ENCODE measurements at regions not wholly inside any gene's neighbourhood (a gene's known extent, or its start where the extent isn't known, plus 50 kb on each side); places are given as distances from the start of the nearest gene placed in this dataset.
"Not testable (repeated sequence)": the region's sequence is repeated elsewhere in the genome, so short reads cannot be mapped to it uniquely, and the experiment has no call there.

DNA sequence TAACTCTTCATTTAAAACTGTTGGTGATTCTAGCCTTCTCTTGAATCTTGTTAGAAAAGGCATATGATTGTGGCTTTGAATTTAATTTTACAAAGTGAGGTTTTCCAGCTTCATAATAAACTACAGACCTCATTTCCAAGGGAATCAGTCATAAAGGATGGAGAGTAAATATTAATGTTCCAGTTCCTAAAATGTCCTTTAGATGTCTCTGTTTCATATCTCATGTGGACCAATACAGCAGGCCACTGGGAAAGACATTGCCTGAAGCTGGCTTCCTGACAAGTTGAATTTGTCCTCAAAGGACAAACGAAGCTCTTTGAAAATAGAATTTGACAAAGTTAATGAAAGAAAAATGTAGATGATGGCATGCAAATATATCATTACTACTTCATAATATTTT lies 125.4 kb downstream of the ZNF330 start:
- peak; percentile 17 for DNase-seq (ENCODE audit: low spot score)

DNA sequence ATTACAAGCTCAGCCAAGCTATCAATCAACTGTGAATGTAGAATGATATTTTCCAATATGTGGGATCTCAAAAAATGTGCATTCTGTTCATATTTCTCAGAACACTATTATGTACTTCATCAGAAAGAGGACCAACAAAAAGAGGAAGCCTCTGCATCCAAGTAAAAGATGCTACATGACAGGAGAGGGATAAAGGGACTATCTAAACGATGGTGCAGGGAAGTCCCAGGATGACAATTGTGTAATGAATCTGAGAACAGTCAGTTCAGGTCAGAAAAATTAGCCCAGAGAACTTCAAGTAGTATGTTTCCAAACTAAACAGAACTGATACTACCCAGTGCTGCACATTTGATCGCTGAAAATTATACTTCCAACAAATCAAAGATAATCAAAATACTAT lies 127.0 kb downstream of the ZNF330 start:
- no peak for DNase-seq (ENCODE audit: low spot score)

DNA sequence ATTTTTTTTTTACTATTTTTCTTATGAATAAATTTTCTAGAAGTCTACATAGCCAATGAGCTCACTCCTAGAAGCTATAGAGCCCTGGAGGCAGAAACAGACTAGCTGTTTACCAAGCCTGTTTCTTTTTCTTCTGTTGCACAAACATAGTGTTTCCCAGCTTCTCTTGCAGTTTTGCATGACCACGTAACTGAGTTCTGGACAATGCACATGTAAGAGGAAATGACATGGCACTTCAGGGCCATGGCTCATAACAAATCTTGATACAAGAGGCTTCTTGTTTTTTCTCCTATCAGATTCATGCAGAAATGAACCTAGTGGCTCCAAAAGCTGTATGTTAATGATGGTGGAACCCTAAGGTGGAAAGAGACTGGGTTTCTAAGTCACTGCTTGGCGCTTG lies 127.4 kb downstream of the ZNF330 start:
- DNase-seq (ENCODE audit: low spot score): no peak

DNA sequence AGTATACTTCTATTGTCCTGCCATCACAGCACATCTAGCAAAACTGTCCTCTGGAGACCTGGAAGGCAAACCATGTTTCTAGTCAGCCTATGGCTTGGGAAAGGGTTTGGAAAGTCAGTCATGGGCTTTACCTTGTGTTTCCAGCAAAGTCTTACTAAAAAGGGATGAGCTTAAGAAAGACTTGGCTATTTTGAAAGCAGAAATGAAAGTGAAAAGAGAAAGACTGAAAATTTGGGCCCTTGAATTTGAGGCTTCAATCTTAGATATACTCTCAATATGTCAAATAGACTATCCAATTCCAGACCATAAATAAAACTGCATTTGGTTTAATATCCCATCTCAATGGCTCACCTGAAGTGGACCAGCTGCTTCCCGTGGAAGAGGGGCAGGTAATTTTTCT lies 127.9 kb downstream of the ZNF330 start:
- DNase-seq (ENCODE audit: low spot score): no peak

DNA sequence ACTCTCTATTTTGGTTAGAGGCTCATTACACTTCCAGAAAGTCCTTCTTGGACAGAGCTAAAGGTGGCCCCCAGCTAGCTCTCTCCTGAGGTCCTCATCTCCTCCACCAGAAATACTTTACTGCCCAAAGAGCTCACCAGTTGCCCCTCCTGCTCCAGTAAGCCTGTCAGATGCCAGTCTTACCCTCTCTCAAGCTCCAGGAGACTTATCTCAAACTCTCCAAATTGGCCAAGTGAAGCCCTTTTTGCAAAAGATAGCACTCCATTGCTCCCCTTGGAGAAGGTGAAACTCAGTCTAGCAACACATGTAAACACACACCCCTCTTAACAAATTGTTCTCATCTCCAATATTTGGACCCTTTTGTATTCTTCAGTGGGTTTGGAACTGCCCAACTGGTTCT lies 128.5 kb downstream of the ZNF330 start:
- DNase-seq (ENCODE audit: low spot score): no peak

DNA sequence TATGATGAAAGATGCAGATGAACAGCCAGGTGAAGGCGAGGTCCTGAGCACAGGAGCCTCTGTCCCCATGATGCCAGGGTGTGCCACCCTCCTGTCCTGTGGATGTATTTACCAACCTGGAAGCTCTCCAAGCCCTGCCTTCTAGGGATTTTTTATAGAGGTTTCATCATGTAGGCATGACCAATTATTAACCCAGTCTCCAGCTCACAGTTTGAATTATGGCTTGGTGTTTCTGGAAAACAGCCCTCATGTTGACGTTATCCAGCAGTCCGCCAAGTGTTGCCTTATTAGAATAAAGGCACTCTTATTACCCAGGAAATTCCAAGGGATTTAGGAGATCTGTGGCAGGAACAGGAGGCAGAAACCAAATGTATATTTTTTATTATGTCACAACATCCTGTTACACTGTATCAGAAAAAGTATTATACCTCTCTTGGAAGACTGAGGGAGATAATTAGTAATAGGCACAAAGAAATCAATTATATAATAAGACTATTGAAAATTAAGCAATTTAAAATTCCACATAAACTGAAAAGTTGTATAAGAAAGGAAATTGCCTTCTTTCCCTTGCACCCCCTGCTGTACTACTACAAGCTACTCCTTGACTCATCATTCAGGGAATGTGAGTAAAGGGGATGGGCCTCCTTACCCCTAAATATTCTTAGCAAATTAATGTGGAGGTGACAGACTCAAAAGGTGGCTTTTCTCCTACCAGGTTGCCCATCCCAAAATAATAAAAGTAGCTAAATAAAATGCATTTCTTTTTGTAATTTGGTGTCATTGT lies 129.6 kb downstream of the ZNF330 start:
- no peak for DNase-seq (ENCODE audit: low spot score)

DNA sequence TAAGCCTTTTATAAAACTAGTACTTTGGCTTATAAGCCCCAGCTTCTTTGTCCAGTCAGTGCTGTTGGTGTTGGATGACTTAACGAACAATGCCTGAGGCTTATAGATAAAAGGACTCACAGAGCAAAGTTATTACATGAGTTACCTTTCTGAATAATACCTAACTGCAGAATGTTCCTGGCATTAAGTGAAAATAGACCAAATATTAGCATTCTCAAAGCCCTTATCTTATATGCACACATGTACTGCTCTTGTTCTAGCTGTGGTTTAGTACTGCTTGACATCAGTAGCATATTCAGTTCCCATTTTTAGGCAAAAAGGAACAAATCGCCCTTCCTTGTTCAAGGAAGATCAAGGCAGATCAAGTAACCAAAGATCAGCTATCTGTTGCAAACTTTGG lies 131.6 kb downstream of the ZNF330 start:
- DNase-seq (ENCODE audit: low spot score): no peak

DNA sequence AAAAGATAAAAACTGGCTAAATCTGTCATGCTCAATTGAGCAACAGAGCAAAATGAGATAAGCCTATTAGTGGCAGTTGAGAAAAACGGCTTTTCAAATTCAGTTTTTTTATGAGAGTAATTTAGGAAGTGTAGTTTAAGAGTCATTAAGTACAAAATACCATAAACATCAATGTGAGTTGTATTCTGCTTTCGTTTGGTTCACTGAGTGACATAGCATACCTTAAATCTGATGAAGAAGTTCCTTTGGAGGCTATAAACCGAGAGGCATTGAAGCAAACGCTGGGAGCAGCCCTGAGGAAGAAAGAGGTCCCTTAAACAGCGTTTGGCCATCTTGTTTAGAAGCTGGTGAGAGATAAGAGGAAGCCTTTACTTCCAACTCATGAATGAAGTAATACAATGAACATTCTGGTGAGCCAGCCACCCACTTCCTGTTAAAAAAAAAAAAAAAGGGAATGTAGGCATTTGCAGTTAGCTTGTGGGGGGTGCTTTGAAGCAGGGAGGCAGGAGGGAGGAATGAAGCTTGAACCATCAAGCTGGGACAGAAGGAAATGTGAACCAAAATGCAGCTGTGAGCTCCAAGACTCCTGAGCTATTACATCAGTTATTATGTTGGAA lies 132.3 kb downstream of the ZNF330 start:
- DNase-seq (ENCODE audit: low spot score): no peak

DNA sequence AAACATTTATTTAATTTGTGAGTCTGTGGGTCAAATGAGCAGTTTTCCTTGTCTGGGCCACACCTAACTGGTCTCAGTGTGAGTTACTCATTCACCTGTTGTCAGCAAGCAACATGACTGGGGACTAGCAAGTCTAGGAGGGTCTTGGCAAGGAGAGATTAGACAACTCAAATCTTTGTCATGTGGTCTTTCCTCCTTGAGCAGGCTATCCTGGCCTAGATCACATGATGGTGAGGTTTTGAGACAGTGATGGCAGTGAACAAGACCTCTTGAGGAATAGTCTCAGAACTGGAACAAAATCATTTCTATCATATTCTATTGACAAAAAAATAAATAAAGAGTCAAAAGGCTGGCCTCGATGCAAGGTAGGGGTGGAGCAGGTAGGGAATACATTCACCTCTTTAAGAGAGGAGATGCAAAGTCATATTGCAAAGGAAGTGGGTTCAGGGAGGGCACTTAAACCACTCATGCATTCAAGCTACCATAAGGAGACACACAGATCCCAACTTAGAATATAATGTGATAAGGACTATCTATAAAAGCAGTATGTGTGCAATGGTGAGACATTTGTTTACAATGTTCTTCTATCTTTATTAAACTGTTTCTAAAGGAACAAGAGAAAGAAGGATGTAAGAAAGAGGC lies 135.7 kb downstream of the ZNF330 start:
- DNase-seq (ENCODE audit: low spot score): no peak

DNA sequence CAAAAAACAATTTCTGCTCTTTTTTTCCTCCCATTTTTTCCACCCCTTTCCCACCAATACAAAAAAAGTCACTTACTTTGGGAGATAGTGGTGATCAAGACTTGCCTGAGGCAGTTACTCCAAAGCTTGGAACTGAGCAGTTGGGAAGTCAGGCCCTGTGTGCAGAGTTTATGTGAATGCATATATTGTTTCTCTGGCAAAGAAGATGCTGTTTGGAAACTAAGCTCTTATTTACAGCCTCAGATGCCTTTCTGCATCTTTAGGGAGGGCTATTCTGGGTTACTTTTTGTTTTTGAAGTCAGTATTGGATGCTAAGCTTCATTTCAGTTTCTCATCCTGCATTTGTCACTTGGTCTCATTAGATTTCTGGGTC lies 136.3 kb downstream of the ZNF330 start:
- no peak for DNase-seq (ENCODE audit: low spot score)

DNA sequence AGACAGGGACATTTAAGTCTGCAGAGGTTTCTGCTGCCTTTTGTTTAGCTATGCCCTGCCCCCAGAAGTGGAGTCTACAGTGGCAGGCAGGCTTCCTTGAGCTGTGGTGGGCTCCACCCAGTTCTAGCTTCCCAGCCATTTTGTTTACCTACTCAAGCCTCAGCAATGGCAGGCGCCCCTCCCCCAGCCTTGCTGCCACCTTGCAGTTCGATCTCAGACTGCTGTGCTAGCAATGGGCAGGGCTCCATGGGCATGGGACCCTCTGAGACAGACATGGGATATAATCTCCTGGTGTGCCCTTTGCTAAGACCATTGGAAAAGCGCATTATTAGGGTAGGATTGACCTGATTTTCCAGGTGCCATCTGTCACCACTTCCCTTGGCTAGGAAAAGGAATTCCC lies 147.5 kb downstream of the ZNF330 start:
- DNase-seq (ENCODE audit: low spot score): not testable (repeated sequence)

DNA sequence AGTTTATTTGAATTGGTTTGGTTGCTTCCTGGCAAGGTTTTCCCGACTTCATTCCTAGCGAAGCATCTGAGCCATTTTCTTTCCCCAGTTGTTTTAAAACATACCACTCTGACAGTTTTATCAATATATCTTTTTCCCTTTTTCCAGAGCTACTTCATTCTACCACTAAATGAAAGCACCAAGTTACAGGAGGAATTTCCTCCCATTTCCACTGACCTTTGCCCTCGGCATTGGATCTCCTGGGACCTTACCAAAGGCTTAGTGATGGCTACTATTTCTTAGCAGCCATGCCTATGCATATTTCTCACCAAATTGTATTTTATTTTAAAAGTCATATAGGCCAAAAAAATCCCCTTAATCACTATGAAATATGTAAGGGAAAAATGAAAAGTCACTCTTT lies 150.5 kb downstream of the ZNF330 start:
- DNase-seq (ENCODE audit: low spot score): no peak

DNA sequence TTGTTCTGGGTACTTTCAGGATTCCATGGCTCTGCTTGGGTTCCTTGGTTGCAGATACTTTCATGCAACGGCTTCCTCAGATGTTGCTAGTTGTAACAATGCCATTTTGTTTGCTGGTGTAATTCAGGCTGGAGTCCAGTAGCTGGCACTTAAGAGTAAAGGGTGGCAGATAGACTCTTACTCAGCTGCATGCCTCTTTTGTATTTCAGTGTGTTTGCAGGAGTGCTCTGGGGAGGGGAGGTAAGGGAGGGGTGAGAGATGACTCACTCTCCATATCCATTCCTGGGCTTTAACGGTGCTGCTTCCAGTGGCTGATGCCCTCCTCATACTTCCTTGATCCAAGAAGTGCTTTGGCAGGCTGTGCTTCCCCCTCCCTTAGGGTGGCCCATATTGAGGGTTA lies 155.2 kb downstream of the ZNF330 start:
- DNase-seq (ENCODE audit: low spot score): peak; percentile 25

DNA sequence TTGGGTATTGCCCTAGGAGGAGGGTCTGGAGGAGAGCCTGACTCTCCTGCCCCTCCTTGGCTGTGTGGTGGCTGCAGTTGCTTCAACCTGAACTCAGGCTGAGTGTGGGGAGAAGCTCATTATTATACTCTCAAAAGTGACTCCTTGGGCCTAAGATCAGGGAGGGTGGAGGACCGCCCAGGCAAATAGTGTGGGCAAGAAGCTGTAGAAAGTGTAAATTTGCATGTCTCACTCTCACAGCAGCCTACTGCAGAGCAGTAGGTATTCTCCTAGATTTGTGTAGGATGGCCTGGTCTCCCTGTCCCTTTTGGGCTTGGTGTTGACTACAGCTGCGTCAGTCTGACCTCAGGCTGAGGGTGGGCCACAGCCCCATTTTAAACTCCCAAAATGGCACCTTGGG lies 156.1 kb downstream of the ZNF330 start:
- DNase-seq (ENCODE audit: low spot score): no peak

DNA sequence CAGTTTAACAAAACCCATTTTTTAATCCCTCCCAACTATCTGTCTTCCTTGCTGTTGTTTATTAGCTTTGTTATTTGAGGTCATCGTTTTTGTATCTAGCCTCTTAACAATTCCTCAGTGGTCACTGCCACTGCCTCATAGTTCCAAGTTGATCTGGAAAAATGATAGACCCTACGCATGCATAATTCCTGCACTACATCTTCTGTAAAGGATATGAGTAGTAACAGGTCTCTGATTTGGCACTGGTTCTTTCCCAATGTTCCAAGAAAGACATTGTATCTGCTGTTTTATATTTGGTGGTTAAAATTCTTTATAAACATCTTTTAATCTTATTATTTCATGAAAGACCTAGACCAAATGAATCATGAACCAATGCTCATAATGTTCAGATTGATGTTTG lies 166.6 kb downstream of the ZNF330 start:
- no peak for DNase-seq (ENCODE audit: low spot score)

DNA sequence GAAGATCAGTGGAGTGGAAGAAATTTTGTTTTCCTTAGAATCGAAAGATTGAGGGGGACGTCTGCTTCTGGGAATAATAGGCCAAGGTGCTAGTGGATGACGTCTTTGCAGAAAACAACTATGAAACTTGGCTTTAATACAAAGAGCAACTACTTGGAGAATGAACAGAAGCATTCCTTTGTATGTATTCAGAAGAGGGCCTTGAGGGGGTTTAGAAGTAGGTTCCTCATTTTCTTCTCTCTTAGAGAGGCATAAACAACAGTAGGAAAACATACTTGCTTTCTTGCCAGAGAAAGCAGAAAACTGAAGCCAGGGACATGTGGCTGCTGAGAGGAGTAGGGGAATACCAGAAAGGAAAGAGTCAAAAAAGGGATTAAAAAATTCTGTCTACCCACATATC lies 167.8 kb downstream of the ZNF330 start:
- DNase-seq (ENCODE audit: low spot score): no peak

DNA sequence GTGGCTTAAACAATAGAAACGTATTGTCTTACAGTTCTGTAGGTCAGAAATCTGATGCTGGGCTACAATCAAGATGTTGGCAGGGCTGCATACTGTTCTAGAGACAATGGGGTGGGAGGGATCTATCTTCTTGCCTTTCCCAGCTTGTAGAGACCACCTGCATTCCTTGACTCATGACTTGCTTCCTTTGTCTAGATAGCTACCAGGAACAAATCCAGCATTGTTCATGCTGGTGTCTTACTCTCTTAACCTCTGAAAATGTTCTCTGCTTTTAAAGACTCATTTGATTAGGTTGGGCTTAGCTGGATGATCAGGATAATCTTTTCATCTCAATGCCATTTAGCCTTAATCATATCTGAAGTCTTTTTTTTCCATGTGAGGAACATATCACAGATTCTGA lies 169.0 kb downstream of the ZNF330 start:
- no peak for DNase-seq (ENCODE audit: low spot score)

DNA sequence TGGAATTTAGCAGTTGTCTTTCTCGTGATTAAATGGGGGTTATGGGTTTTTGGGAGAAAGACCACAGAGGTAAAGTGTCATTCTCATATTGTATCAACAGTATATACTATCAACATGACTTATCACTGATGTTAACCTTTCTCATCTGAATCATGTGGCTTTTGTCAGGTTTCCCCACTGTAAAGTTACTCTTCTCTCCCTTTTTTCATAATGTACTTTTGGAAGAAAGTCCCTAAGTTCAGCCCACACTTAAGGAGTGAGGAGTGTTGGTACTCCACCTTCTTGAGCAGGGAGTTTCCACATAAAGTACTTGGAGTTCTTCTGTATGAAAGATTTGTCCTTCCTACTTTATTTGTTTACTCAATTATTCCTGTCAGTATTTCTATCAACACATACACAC lies 169.9 kb downstream of the ZNF330 start:
- DNase-seq (ENCODE audit: low spot score): no peak

DNA sequence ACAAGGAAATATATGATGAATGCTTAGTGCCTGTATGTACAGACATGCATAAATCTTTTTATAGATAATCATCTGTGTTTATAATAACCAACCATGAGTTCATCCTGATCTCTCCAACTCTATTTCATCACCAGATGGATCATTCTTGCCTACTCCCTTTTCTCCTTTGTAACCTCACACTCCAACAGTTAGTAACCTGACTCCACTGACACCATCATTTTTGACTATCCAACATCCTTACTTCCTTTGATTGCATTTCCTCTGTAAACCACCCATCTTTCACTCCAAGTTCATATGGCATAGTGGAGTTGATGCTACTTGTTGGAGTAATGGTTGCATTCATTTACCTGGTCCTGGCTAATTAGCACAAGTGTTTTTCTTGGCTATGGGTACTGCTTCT lies 170.6 kb downstream of the ZNF330 start:
- no peak for DNase-seq (ENCODE audit: low spot score)

DNA sequence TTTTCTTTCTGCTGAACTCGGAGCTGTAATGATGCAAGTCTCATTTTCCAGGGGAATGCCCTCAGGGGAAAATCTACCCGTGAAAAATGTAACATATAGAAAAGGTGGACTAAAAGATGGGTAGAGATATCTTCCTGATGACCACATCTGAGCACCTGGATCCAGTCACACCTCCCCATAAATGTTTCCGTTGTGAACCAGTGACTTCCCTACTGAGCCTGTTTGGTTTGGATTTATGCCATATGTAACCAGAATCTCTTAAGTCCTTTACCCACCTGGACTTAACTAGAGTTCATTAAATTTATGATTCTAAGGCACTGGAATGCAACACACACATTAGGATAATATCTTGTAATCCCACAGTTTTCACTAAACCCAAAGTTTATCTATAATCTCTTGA lies 171.1 kb downstream of the ZNF330 start:
- no peak for DNase-seq (ENCODE audit: low spot score)

DNA sequence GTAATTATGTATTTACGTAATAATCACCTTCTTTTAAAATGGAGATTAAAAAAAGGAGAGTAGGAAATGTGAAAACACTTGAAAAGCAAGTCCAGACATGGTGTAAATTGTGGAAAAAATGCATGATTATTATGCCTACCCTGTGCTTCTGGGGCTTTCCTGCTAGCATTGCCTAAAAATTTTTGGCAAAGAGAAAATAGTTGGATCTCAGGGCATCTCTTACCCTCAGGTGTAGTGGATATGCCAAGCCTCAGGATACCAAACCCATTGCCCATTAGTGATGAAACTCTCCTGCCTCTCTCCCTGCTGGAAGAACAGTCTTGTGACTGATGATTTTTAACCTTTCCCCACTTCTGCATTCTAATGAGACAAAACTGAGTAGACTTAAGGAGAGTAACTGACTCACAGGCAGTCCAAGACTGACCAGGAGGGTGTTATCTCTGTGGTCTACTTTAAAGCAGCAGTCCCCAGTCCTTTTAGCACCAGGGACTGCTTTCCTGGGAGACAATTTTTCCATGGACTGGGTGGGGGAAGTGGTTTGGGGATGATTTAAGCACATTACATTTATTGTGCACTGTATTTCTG lies 174.6 kb downstream of the ZNF330 start:
- no peak for DNase-seq (ENCODE audit: low spot score)

DNA sequence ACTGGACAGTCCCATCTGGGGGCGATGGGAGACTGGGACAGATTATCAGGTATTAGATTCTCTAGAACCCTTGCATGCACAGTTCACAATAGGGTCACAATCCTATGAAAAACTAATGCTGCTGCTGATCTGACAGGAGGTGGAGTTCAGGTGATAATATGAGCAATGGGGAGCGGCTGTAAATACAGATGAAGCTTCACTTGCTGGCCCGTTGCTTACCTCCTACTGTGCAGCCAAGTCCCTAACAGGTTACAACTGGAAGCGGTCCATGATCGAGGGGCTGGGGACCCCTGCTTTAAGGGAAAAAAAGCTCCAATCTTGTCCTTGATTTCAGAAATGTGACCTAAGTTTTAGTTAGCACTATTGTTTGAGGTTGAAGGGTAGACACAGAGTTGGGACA lies 175.2 kb downstream of the ZNF330 start:
- DNase-seq (ENCODE audit: low spot score): no peak

DNA sequence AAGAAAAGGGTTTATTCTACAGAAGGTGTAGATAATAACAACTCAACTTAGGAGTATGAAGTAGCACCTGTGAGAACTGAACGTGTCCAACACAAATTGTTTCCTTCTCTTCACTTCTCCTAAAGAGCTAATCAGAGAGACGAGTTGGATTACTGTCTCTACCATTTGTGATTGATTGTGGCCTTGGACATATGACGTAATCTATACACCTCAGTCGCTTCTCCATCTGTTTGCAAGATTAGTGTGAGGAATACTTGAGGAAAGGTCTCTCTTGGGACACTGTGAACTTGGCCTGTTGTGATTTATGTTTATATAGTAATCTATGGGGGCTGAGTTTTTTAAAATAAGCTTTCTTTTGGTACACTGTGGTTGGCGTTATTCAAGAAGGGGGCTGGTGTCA lies 182.0 kb downstream of the ZNF330 start:
- no peak for DNase-seq (ENCODE audit: low spot score)
